OCI-LY3 (cell line): ENCODE measurements at regions not wholly inside any gene's neighbourhood (a gene's known extent, or its start where the extent isn't known, plus 50 kb on each side); places are given as distances from the start of the nearest gene placed in this dataset.

Source experiments
- EZH2phosphoT487 ChIP-seq: fragments of 200-600 bp; shearing (Covaris generic); IDR thresholded peaks from 2 replicates; pipeline ENCODE4 v1.6.1; 2018; ENCODE audit warnings: antibody characterized with exemption, mixed run types, low read depth
- TF ChIP-seq, protein P1 (sequence below): fragments of 200-600, 300-600 bp; sonication (generic); IDR thresholded peaks from 2 replicates; pipeline ENCODE4 v1.5.1; 2014; ENCODE audit warnings: antibody characterized with exemption, low read length, low read depth

DNA sequence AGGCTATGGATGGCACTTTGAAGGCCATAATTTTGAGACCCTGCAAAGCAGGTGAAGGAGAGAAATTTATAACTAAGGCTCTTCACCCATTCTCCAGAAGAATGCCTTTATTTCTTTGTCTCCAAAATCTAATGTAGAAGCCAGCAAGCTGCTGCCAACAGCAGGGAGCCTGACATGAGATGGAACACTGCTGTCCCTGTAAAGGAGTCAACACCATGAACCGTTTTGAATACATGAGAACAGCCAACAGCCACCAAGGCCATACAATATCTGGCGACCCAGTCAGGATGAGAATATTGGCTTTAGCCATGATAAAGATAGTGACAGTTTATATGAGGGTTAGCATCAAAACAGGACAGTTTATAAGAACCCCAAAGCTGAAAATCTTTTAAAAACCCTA is 121.2 kb upstream of the LIFR start:
- TF ChIP-seq, protein P1, sequence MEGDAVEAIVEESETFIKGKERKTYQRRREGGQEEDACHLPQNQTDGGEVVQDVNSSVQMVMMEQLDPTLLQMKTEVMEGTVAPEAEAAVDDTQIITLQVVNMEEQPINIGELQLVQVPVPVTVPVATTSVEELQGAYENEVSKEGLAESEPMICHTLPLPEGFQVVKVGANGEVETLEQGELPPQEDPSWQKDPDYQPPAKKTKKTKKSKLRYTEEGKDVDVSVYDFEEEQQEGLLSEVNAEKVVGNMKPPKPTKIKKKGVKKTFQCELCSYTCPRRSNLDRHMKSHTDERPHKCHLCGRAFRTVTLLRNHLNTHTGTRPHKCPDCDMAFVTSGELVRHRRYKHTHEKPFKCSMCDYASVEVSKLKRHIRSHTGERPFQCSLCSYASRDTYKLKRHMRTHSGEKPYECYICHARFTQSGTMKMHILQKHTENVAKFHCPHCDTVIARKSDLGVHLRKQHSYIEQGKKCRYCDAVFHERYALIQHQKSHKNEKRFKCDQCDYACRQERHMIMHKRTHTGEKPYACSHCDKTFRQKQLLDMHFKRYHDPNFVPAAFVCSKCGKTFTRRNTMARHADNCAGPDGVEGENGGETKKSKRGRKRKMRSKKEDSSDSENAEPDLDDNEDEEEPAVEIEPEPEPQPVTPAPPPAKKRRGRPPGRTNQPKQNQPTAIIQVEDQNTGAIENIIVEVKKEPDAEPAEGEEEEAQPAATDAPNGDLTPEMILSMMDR, result no peak
- no peak for TF ChIP-seq EZH2phosphoT487
